HepG2 (cell line): ENCODE measurements at regions not wholly inside any gene's neighbourhood (a gene's known extent, or its start where the extent isn't known, plus 50 kb on each side); places are given as distances from the start of the nearest gene placed in this dataset.

Experiments
- ATAC-seq: fragments of 200-7000 bp; cut with Tn5 transposase; 3 replicates; pipeline ENCODE4 v1.9.1; 2020; ENCODE audit warnings: mild to moderate bottlenecking, moderate library complexity
- BruUV-seq: library from RNA; stranded (reverse); fragments of 400-500 nt; replicated peaks from 2 replicates; lab custom pipeline; 2021; lab: Mats Ljungman, UMichigan
- CTCF ChIA-PET: fragments of 300-600 bp; formaldehyde crosslinking; extraction: SDS; loops from one replicate; lab custom pipeline; 2021; ENCODE audit warnings: low total read pairs, inconsistent platforms, low intra/inter-chr PET ratio; lab: Yijun Ruan, JAX
- POLR2A ChIA-PET: fragments of 350-600 bp; sonication (Branson Sonifier 250); formaldehyde crosslinking; loops from one replicate; lab custom pipeline; 2020; ENCODE audit warnings: antibody characterized with exemption, inconsistent platforms; lab: Yijun Ruan, JAX
- DNase-seq: peaks from one replicate; pipeline ENCODE4 v3.0.0-alpha.2; 2015; ENCODE audit warnings: low spot score
- FAIRE-seq: peaks from 3 replicates; lab custom pipeline; 2011; peaks lifted over from hg19 to GRCh38; lab: Jason Lieb, UNC
- H2AFZ ChIP-seq: one replicate; pipeline ENCODE4 v1.6.1; 2011; ENCODE audit warnings: low read length, inconsistent platforms
- H3K27ac ChIP-seq: fragments of 300-600 bp; 3 replicates; pipeline ENCODE4 v1.8.0; 2011; ENCODE audit warnings: mixed run types, mild to moderate bottlenecking, mixed read lengths, low read length, inconsistent platforms; ENCODE audit not compliant: insufficient read depth; ENCODE audit errors: extremely low read length
- H3K27me3 ChIP-seq, 2 experiments: fragments of 200-600 bp in 1 of 2; 2 replicates in 1 of 2; 3 replicates in 1 of 2; pipeline versions ENCODE4 v1.6.0 to v1.8.0; 2011; ENCODE audit warnings: low read length in 2 of 2, mild to moderate bottlenecking in 2 of 2, moderate library complexity in 2 of 2, inconsistent platforms in 1 of 2; ENCODE audit not compliant: insufficient read depth in 2 of 2, control insufficient read depth in 1 of 2
- H3K36me3 ChIP-seq, 2 experiments: fragments of 200-600 bp in 1 of 2; replicated peaks in 1 of 2; 2 replicates in 1 of 2; 3 replicates in 1 of 2; pipeline versions ENCODE4 v1.5.1 to v1.8.0; 2011; ENCODE audit warnings: low read length in 2 of 2, inconsistent platforms in 1 of 2; ENCODE audit not compliant: insufficient read depth in 2 of 2, control insufficient read depth in 1 of 2
- H3K4me1 ChIP-seq: 2 replicates; pipeline ENCODE4 v1.5.1; 2012; ENCODE audit warnings: low read length, inconsistent platforms; ENCODE audit not compliant: insufficient read depth
- H3K4me2 ChIP-seq: 2 replicates; pipeline ENCODE4 v1.6.0; 2011; ENCODE audit warnings: low read depth, low read length, inconsistent platforms
- H3K4me3 ChIP-seq, 3 experiments: fragments of 200-600 bp in 1 of 3; sonication (generic), shearing (Covaris generic) in 1 of 3; replicated peaks in 1 of 3; 2 replicates each; pipeline ENCODE4 v1.5.1; 2011 to 2016; ENCODE audit warnings: low read length in 3 of 3, inconsistent platforms in 2 of 3, low read depth in 2 of 3, mild to moderate bottlenecking in 2 of 3, control low read depth in 1 of 3, mixed read lengths in 1 of 3; ENCODE audit not compliant: insufficient read depth in 1 of 3
- H3K79me2 ChIP-seq: one replicate; pipeline ENCODE4 v1.6.1; 2011; ENCODE audit warnings: low read length, inconsistent platforms; ENCODE audit not compliant: insufficient read depth
- H3K9ac ChIP-seq: 2 replicates; pipeline ENCODE4 v1.6.0; 2011; ENCODE audit warnings: mild to moderate bottlenecking, low read depth, low read length, inconsistent platforms; ENCODE audit not compliant: insufficient read depth
- H3K9me3 ChIP-seq: 2 replicates; pipeline ENCODE4 v1.5.1; 2012; ENCODE audit warnings: mild to moderate bottlenecking, low read length
- H4K20me1 ChIP-seq: 2 replicates; pipeline ENCODE4 v1.6.0; 2011; ENCODE audit warnings: inconsistent platforms, mild to moderate bottlenecking, low read length, moderate library complexity; ENCODE audit not compliant: insufficient read depth
- ELF1 ChIP-seq: sonication (generic); formaldehyde crosslinking; IDR thresholded peaks from 2 replicates; pipeline ENCODE4 v1.4.0; 2020; ENCODE audit warnings: missing genetic modification reagents
- JUN ChIP-seq: sonication (generic); formaldehyde crosslinking; IDR thresholded peaks from 2 replicates; pipeline ENCODE4 v1.4.0; 2020; ENCODE audit warnings: mild to moderate bottlenecking, missing genetic modification reagents
- MEF2D ChIP-seq: sonication (generic); formaldehyde crosslinking; IDR thresholded peaks from 2 replicates; pipeline ENCODE4 v1.5.1; 2020; ENCODE audit warnings: mild to moderate bottlenecking, missing genetic modification reagents
- MXD4 ChIP-seq: IDR thresholded peaks from 2 replicates; pipeline ENCODE4 v1.6.1; 2016; ENCODE audit warnings: mild to moderate bottlenecking, missing biosample characterization, missing genetic modification reagents
- NFE2 ChIP-seq: sonication (generic); formaldehyde crosslinking; IDR thresholded peaks from 2 replicates; pipeline ENCODE4 v1.4.0; 2020; ENCODE audit warnings: missing genetic modification reagents
- REPIN1 ChIP-seq: sonication (generic); formaldehyde crosslinking; IDR thresholded peaks from 2 replicates; pipeline ENCODE4 v1.8.0; 2022; ENCODE audit warnings: missing genetic modification reagents, low read depth, mild to moderate bottlenecking, borderline replicate concordance
- ZBTB21 ChIP-seq: sonication (generic); formaldehyde crosslinking; IDR thresholded peaks from 2 replicates; pipeline ENCODE4 v1.4.0; 2020; ENCODE audit warnings: missing genetic modification reagents
- ZBTB43 ChIP-seq: sonication (generic); formaldehyde crosslinking; conservative IDR thresholded peaks from 2 replicates; pipeline ENCODE4 v1.4.0; 2020; ENCODE audit warnings: missing genetic modification reagents
- ZFP36 ChIP-seq: fragments of 150-350 bp; IDR thresholded peaks from 2 replicates; pipeline ENCODE4 v1.6.1; 2018; ENCODE audit warnings: borderline replicate concordance, low read length, low read depth; ENCODE audit not compliant: partially characterized antibody
- ZFYVE20 ChIP-seq: sonication (generic); formaldehyde crosslinking; IDR thresholded peaks from 2 replicates; pipeline ENCODE4 v1.8.0; 2023; ENCODE audit warnings: low read depth, mild to moderate bottlenecking, moderate library complexity, missing genetic modification reagents, borderline replicate concordance
- ZMAT3 ChIP-seq: sonication (generic); formaldehyde crosslinking; conservative IDR thresholded peaks from 2 replicates; pipeline ENCODE4 v1.7.0; 2021; ENCODE audit warnings: missing genetic modification reagents
- ZNF362 ChIP-seq: sonication (generic); formaldehyde crosslinking; IDR thresholded peaks from 2 replicates; pipeline ENCODE4 v1.4.0; 2020; ENCODE audit warnings: missing genetic modification reagents, mild to moderate bottlenecking, borderline replicate concordance
- ZNF614 ChIP-seq: IDR thresholded peaks from 2 replicates; pipeline ENCODE4 v1.6.1; 2018; ENCODE audit warnings: missing biosample characterization, missing genetic modification reagents, inconsistent platforms, borderline replicate concordance
- WGBS: methylation state at CpG from one replicate; pipeline ENCODE4 v1.1.6; 2017; ENCODE audit warnings: low lambda C conversion rate; 5-methylcytosine and 5-hydroxymethylcytosine counted together
- in situ Hi-C: cut with HindIII; loops from 2 replicates; pipeline ENCODE4 v1.10.0; 2017; ENCODE audit warnings: low pct_unique_long_range_greater_than_20kb; ENCODE audit not compliant: extremely low pct_ligation_motif_present
- intact Hi-C: fragments of 100-400 bp; cut with micrococcal nuclease; formaldehyde crosslinking; loops from one replicate; pipeline ENCODE4 v1.10.0; 2022; ENCODE audit not compliant: unreplicated experiment

- TF ChIP-seq ZNF362 (CRISPR knock-in tag), result no peak
- no peak for TF ChIP-seq JUN
- TF ChIP-seq NFE2 (CRISPR knock-in tag), result no peak
- no peak for TF ChIP-seq ZFYVE20 (CRISPR knock-in tag)
- no peak for TF ChIP-seq ELF1 (CRISPR knock-in tag)
- TF ChIP-seq ZMAT3 (CRISPR knock-in tag), result no peak
- no peak for TF ChIP-seq REPIN1 (CRISPR knock-in tag)
- no peak for TF ChIP-seq MXD4 (CRISPR knock-in tag)
- TF ChIP-seq MEF2D (CRISPR knock-in tag), result no peak
- TF ChIP-seq ZBTB43 (CRISPR knock-in tag), result no peak
These were observed 73.8 kb downstream of the SLITRK6 start (continued) for GRCh38 chr13:85725433-85725832.

- no peak for FAIRE-seq
- Histone ChIP-seq H3K79me2 (no peaks in the 10 kb centered on the region), H3K27me3 (no peaks in the 10 kb centered on the region), H3K4me3 (no peak overlapping the region), H3K36me3 (no peaks in the 10 kb centered on the region), H3K4me2 (no peak overlapping the region), H3K9me3 (no peaks in the 10 kb centered on the region), H4K20me1 (no peaks in the 10 kb centered on the region), H3K4me1 (no peaks in the 10 kb centered on the region), H3K27ac (no peak overlapping the region)
- no TSS peak for BruUV-seq
- DNase-seq, result no peak
- in situ Hi-C loops, result no loop called here
- WGBS, result 21% methylated on average over 8 of the region's 12 CpGs
- ATAC-seq, result no peak
- intact Hi-C loops, result no loop called here
- TF ChIP-seq ZNF614 (CRISPR knock-in tag) (no peak), ZFP36 (no peak), ZBTB21 (CRISPR knock-in tag) (no peak)
- TF ChIP-seq, all 625 proteins: peak for 0
- CTCF ChIA-PET, result no interaction called here
- H2AFZ ChIP-seq, result no peak overlapping the region
- POLR2A ChIA-PET, result no interaction called here
- no peak overlapping the region for H3K9ac ChIP-seq
These were observed 74.4 kb downstream of the SLITRK6 start for GRCh38 chr13:85724546-85725432.
